HEK293 (cell line): ENCODE measurements at regions not wholly inside any gene's neighbourhood (a gene's known extent, or its start where the extent isn't known, plus 50 kb on each side); places are given as distances from the start of the nearest gene placed in this dataset.

Experiments used
- CTCF ChIA-PET: fragments of 350-600 bp; formaldehyde crosslinking; extraction: SDS; loops from one replicate; lab custom pipeline; 2021; ENCODE audit warnings: antibody characterized with exemption; lab: Yijun Ruan, JAX
- POLR2A ChIA-PET: fragments of 300-600 bp; formaldehyde crosslinking; extraction: SDS; loops from one replicate; lab custom pipeline; 2020; ENCODE audit warnings: antibody characterized with exemption, inconsistent platforms; lab: Yijun Ruan, JAX
- H3K27ac ChIP-seq: fragments of 200-500 bp; sonication (Bioruptor generic); 2 replicates; pipeline ENCODE4 v1.5.1; 2014; ENCODE audit warnings: low read depth, low read length, control low read depth, inconsistent platforms; ENCODE audit errors: extremely low read depth
- H3K36me3 ChIP-seq, 2 experiments: fragments of 200-500 bp in 1 of 2; sonication (Bioruptor generic) in 1 of 2; 1 replicate in 1 of 2; 2 replicates in 1 of 2; pipeline ENCODE4 v1.5.1; 2014 to 2017; ENCODE audit warnings: inconsistent platforms in 2 of 2, low read length in 2 of 2; ENCODE audit not compliant: control insufficient read depth in 2 of 2, insufficient read depth in 1 of 2
- H3K4me1 ChIP-seq: fragments of 200-500 bp; sonication (Bioruptor generic); 2 replicates; pipeline ENCODE4 v1.5.1; 2014; ENCODE audit warnings: mild to moderate bottlenecking, low read length, inconsistent platforms; ENCODE audit not compliant: control insufficient read depth, insufficient read depth
- H3K4me3 ChIP-seq: 2 replicates; pipeline ENCODE4 v1.5.1; 2011; ENCODE audit warnings: low read depth, mild to moderate bottlenecking, control low read depth, low read length, moderate library complexity
- H3K9me3 ChIP-seq: fragments of 200-500 bp; sonication (Bioruptor generic); 2 replicates; pipeline ENCODE4 v1.5.1; 2014; ENCODE audit warnings: low read depth, low read length, inconsistent platforms; ENCODE audit not compliant: control insufficient read depth, insufficient read depth
- ATF2 ChIP-seq: fragments of 450-650 bp; formaldehyde crosslinking; IDR thresholded peaks from 2 replicates; pipeline ENCODE4 v1.5.1; 2016; ENCODE audit warnings: missing biosample characterization, missing genetic modification characterization, low read depth
- CTCF ChIP-seq: fragments of 450-650 bp; formaldehyde crosslinking; IDR thresholded peaks from 2 replicates; pipeline ENCODE4 v1.5.1; 2016; ENCODE audit warnings: missing biosample characterization, missing genetic modification characterization
- HIC1 ChIP-seq: fragments of 450-650 bp; formaldehyde crosslinking; IDR thresholded peaks from 2 replicates; pipeline ENCODE4 v1.5.1; 2016; ENCODE audit warnings: missing biosample characterization, missing genetic modification characterization
- KLF9 ChIP-seq: fragments of 450-650 bp; formaldehyde crosslinking; IDR thresholded peaks from 2 replicates; pipeline ENCODE4 v1.5.1; 2016; ENCODE audit warnings: missing biosample characterization, missing genetic modification characterization, low read depth
- PRDM6 ChIP-seq: fragments of 450-650 bp; formaldehyde crosslinking; IDR thresholded peaks from 2 replicates; pipeline ENCODE4 v1.5.1; 2017; ENCODE audit warnings: missing biosample characterization, missing genetic modification characterization
- SETDB1 ChIP-seq: IDR thresholded peaks from one replicate; pipeline ENCODE4 v1.6.1; 2017; ENCODE audit warnings: mild to moderate bottlenecking, low read length, moderate library complexity, mixed read lengths; ENCODE audit not compliant: insufficient read length
- ZBTB8A ChIP-seq: fragments of 450-650 bp; formaldehyde crosslinking; IDR thresholded peaks from 2 replicates; pipeline ENCODE4 v1.5.1; 2016; ENCODE audit warnings: missing biosample characterization, missing genetic modification characterization
- ZFP37 ChIP-seq: fragments of 450-650 bp; formaldehyde crosslinking; IDR thresholded peaks from 2 replicates; pipeline ENCODE4 v1.5.1; 2016; ENCODE audit warnings: missing biosample characterization, missing genetic modification characterization
- ZNF2 ChIP-seq: fragments of 450-650 bp; formaldehyde crosslinking; IDR thresholded peaks from 2 replicates; pipeline ENCODE4 v1.5.1; 2016; ENCODE audit warnings: missing biosample characterization, missing genetic modification characterization
- ZNF223 ChIP-seq: fragments of 450-650 bp; formaldehyde crosslinking; IDR thresholded peaks from 2 replicates; pipeline ENCODE4 v1.5.1; 2016; ENCODE audit warnings: missing biosample characterization, missing genetic modification characterization
- ZNF239 ChIP-seq: fragments of 450-650 bp; formaldehyde crosslinking; IDR thresholded peaks from 2 replicates; pipeline ENCODE4 v1.5.1; 2016; ENCODE audit warnings: missing biosample characterization, missing genetic modification characterization
- ZNF335 ChIP-seq: fragments of 450-650 bp; formaldehyde crosslinking; conservative IDR thresholded peaks from 2 replicates; pipeline ENCODE4 v1.5.1; 2016; ENCODE audit warnings: missing biosample characterization, missing genetic modification characterization
- ZNF423 ChIP-seq: fragments of 450-650 bp; formaldehyde crosslinking; IDR thresholded peaks from 2 replicates; pipeline ENCODE4 v1.5.1; 2016; ENCODE audit warnings: missing biosample characterization, missing genetic modification characterization
- ZNF433 ChIP-seq: fragments of 450-650 bp; formaldehyde crosslinking; IDR thresholded peaks from 2 replicates; pipeline ENCODE4 v1.5.1; 2016; ENCODE audit warnings: missing biosample characterization, missing genetic modification characterization, low read depth
- ZNF473 ChIP-seq: fragments of 450-650 bp; formaldehyde crosslinking; IDR thresholded peaks from 2 replicates; pipeline ENCODE4 v1.5.1; 2017; ENCODE audit warnings: missing biosample characterization, missing genetic modification characterization
- ZNF501 ChIP-seq: fragments of 450-650 bp; formaldehyde crosslinking; IDR thresholded peaks from 2 replicates; pipeline ENCODE4 v1.5.1; 2016; ENCODE audit warnings: missing biosample characterization, missing genetic modification characterization
- ZNF555 ChIP-seq: fragments of 450-650 bp; formaldehyde crosslinking; conservative IDR thresholded peaks from 2 replicates; pipeline ENCODE4 v1.5.1; 2017; ENCODE audit warnings: missing biosample characterization, mild to moderate bottlenecking, missing genetic modification characterization, inconsistent platforms
- ZNF571 ChIP-seq: fragments of 450-650 bp; formaldehyde crosslinking; IDR thresholded peaks from 2 replicates; pipeline ENCODE4 v1.5.0; 2017; ENCODE audit warnings: missing biosample characterization, missing genetic modification characterization
- ZSCAN23 ChIP-seq: fragments of 450-650 bp; formaldehyde crosslinking; IDR thresholded peaks from 2 replicates; pipeline ENCODE4 v1.5.1; 2016; ENCODE audit warnings: missing biosample characterization, missing genetic modification characterization
- ZXDB ChIP-seq: fragments of 450-650 bp; formaldehyde crosslinking; IDR thresholded peaks from 2 replicates; pipeline ENCODE4 v1.5.1; 2016; ENCODE audit warnings: missing biosample characterization, missing genetic modification characterization

GRCh38 chr15:46354443-46354842, 719.6 kb downstream of the SQOR start (continued):
- TF ChIP-seq HIC1 (tag by site-specific recombination) = no peak
- no peak for TF ChIP-seq ZNF571 (tag by site-specific recombination)
- no peak for TF ChIP-seq ZNF2 (tag by site-specific recombination)
- no peak for TF ChIP-seq ZNF473 (tag by site-specific recombination)
- no peak for TF ChIP-seq ZNF239
- TF ChIP-seq ZNF433 (tag by site-specific recombination) = no peak
- no peak for TF ChIP-seq ZXDB
- no peak for TF ChIP-seq PRDM6 (tag by site-specific recombination)
- no peak for TF ChIP-seq SETDB1
- TF ChIP-seq ATF2 (tag by site-specific recombination) = no peak

GRCh38 chr15:46365572-46365971, 730.7 kb downstream of the SQOR start:
- H3K4me1 ChIP-seq = no peaks in the 10 kb centered on the region
- no peaks in the 10 kb centered on the region for H3K36me3 ChIP-seq
- no peaks in the 10 kb centered on the region for H3K9me3 ChIP-seq
- ChIA-PET POLR2A (no interaction called here), CTCF (no interaction called here)
- TF ChIP-seq ZNF423 (tag by site-specific recombination) (no peak), ZSCAN23 (tag by site-specific recombination) (no peak), ZFP37 (tag by site-specific recombination) (no peak), CTCF (tag by site-specific recombination) (no peak), ZNF501 (no peak), ZNF555 (tag by site-specific recombination) (no peak), ZBTB8A (tag by site-specific recombination) (no peak), ZNF223 (tag by site-specific recombination) (no peak), KLF9 (no peak), ZNF335 (tag by site-specific recombination) (no peak)
- no peak overlapping the region for H3K27ac ChIP-seq
- H3K4me3 ChIP-seq = no peak overlapping the region
